ENCODE measurements at regions not wholly inside any gene's neighbourhood (a gene's known extent, or its start where the extent isn't known, plus 50 kb on each side); places are given as distances from the start of the nearest gene placed in this dataset.

GRCh38 chr11:115663790-115664189 is 159.6 kb upstream of the CADM1 start:
- H3K9me3 ChIP-seq, result no peaks in the 10 kb centered on the region
- ChIA-PET POLR2A (no interaction called here), CTCF (no interaction called here)
- DNase-seq, result no peak
- no peaks in the 10 kb centered on the region for H4K20me1 ChIP-seq (ENCODE audit: insufficient read depth)
- 61% methylated on average over 5 of the region's 6 CpGs for WGBS (ENCODE audit: low lambda C conversion rate)
- no peak for TF ChIP-seq FOXJ3 (CRISPR knock-in tag; IDR thresholded peaks at IDR 0.05)
- no peak for TF ChIP-seq TEAD4 (IDR thresholded peaks at IDR 0.05; ENCODE audit: borderline replicate concordance, insufficient read depth)
- TF ChIP-seq GATA2 (CRISPR knock-in tag; IDR thresholded peaks at IDR 0.05), result no peak
- H3K79me2 ChIP-seq (ENCODE audit: insufficient read depth), result no peaks in the 10 kb centered on the region
- H3F3A ChIP-seq (replicated peaks; ENCODE audit: insufficient read depth), result no peaks in the 10 kb centered on the region
- H3K27me3 ChIP-seq (ENCODE audit: insufficient read depth), result no peaks in the 10 kb centered on the region
- H3K9ac ChIP-seq, result no peak overlapping the region
- H3K9me2 ChIP-seq, result no peaks in the 10 kb centered on the region
- no peak overlapping the region for H3K4me2 ChIP-seq
- H2AFZ ChIP-seq (ENCODE audit: low read depth), result no peak overlapping the region
- no peak overlapping the region for H3K4me3 ChIP-seq (ENCODE audit: low read depth in 2 of 2, low read length in 1 of 2)
- H3K36me3 ChIP-seq (replicated peaks in 1 of 2; ENCODE audit: control insufficient read depth in 1 of 2, insufficient read depth in 2 of 2, low read length in 1 of 2), result no peaks in the 10 kb centered on the region
- H3K4me1 ChIP-seq (ENCODE audit: control insufficient read depth in 1 of 2, insufficient read depth in 2 of 2, low read depth in 1 of 2, low read length in 1 of 2), result peaks cover 0 to 13% of the 10 kb centered on the region in 2 experiments; a peak in 2 of 4 replicates
- H3K27ac ChIP-seq (ENCODE audit: low read depth in 2 of 2, low read length in 1 of 2), result no peak overlapping the region

- 91% methylated on average over 27 of the region's 30 CpGs for WGBS (ENCODE audit: low lambda C conversion rate)
- Histone ChIP-seq H3K4me3 (ENCODE audit: low read depth in 2 of 2, low read length in 1 of 2) (0 out of 4 replicates have a peak overlapping the region, but pooled peaks of 1 of the 2 experiments have one; percentile 31), H3K9me2 (no peaks in the 10 kb centered on the region), H3K27me3 (ENCODE audit: insufficient read depth) (no peaks in the 10 kb centered on the region), H3K4me1 (ENCODE audit: control insufficient read depth in 1 of 2, insufficient read depth in 2 of 2, low read depth in 1 of 2, low read length in 1 of 2) (peaks cover 0 to 10% of the 10 kb centered on the region in 2 experiments; a peak in 2 of 4 replicates), H3K36me3 (replicated peaks in 1 of 2; ENCODE audit: control insufficient read depth in 1 of 2, insufficient read depth in 2 of 2, low read length in 1 of 2) (no peaks in the 10 kb centered on the region), H3K4me2 (no peak overlapping the region), H3K27ac (ENCODE audit: low read depth in 2 of 2, low read length in 1 of 2) (no peak overlapping the region), H3K9ac (no peak overlapping the region), H3K9me3 (no peaks in the 10 kb centered on the region), H2AFZ (ENCODE audit: low read depth) (no peak overlapping the region), H4K20me1 (ENCODE audit: insufficient read depth) (no peaks in the 10 kb centered on the region), H3F3A (replicated peaks; ENCODE audit: insufficient read depth) (no peaks in the 10 kb centered on the region), H3K79me2 (ENCODE audit: insufficient read depth) (no peaks in the 10 kb centered on the region)
- CTCF ChIA-PET, result interaction anchor here (1.1 kb wide), 1 partner anchor 78 kb away, joined by 3 read pairs; no protein-coding TSS in a partner anchor
- no peak for DNase-seq
- POLR2A ChIA-PET, result no interaction called here
- TF ChIP-seq TAF1 (IDR thresholded peaks at IDR 0.05; ENCODE audit: borderline replicate concordance, low read depth, low read length) (no peak), ELF1 (IDR thresholded peaks at IDR 0.05) (no peak), MAX (IDR thresholded peaks at IDR 0.05; ENCODE audit: low read depth) (no peak), GATA2 (CRISPR knock-in tag; IDR thresholded peaks at IDR 0.05) (no peak), REST (IDR thresholded peaks at IDR 0.05; ENCODE audit: low read depth, low read length) (no peak), FOSL2 (IDR thresholded peaks at IDR 0.05; ENCODE audit: borderline replicate concordance, low read depth) (no peak), USF2 (IDR thresholded peaks at IDR 0.05; ENCODE audit: borderline replicate concordance, low read depth, low read length) (no peak), YY1 (IDR thresholded peaks at IDR 0.05; ENCODE audit: low read depth) (no peak), RXRA (IDR thresholded peaks at IDR 0.05; ENCODE audit: borderline replicate concordance, low read depth) (no peak), USF1 (IDR thresholded peaks at IDR 0.05; ENCODE audit: borderline replicate concordance, low read depth) (no peak), FOXM1 (IDR thresholded peaks at IDR 0.05; ENCODE audit: low read depth) (no peak), SMC3 (IDR thresholded peaks at IDR 0.05; ENCODE audit: low read depth, low read length) (no peak), JUND (IDR thresholded peaks at IDR 0.05) (no peak), EP300 (IDR thresholded peaks at IDR 0.05; ENCODE audit: borderline replicate concordance in 1 of 2, low read depth in 1 of 2, low read length in 1 of 2) (no peak), IRF3 (IDR thresholded peaks at IDR 0.05; ENCODE audit: low read depth, low read length) (no peak), RAD21 (IDR thresholded peaks at IDR 0.05; ENCODE audit: low read length) (no peak), PBX3 (IDR thresholded peaks at IDR 0.05) (no peak), MEF2A (IDR thresholded peaks at IDR 0.05; ENCODE audit: borderline replicate concordance, low read depth) (no peak)
These were observed 156.0 kb upstream of the CADM1 start for GRCh38 chr11:115660030-115660805.

All from SK-N-SH (cell line).